HG02970 (cell line): ENCODE measurements at regions not wholly inside any gene's neighbourhood (a gene's known extent, or its start where the extent isn't known, plus 50 kb on each side); places are given as distances from the start of the nearest gene placed in this dataset.

ENCODE experiments used
- ATAC-seq: cut with Tn5 transposase; IDR thresholded peaks from one replicate; pipeline ENCODE4 v1.9.1; 2021; ENCODE audit warnings: mild to moderate bottlenecking, moderate library complexity, moderate number of reproducible peaks; ENCODE audit not compliant: unreplicated experiment, low FRiP score

DNA sequence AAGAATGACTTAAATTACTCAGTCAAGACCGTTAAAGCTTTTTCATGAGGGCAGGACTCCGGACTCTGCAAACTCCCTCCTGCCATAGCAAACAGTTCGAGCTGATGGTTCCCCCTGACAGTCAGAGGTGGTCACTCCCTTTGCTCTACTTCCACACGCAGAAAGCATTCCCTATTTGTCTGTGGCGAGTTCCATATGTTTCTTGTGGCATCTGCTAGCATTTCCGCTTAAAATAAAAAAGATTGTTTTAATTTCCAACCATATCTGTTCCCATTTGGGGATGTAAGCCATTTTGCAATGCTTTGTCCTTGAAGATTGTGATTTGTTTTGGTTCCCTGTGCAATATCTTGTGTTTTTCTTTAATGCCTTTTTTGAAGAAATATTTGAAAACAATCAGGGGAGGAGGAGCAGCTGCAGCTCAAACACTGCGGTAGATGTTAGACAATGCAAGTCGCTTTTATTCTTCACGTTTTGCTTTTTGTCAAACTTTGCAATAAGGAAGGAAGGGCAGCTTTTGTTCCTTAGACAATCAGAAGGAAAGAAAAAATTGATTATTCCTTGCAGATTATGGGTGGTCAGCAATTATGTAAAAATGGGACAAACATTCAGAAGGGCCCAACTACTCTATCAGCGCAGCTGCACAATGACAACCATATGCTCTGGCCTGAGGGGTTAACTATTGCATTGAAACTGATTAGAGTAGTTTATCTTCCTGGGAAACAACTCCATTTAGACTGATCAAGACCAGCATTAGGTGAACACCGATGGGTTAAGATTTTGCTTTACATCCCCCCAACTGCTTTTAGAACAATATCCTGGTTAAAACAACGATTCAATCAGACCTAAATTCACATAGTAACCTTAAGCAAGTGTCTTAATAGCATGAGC, 425.8 kb upstream of the NRP1 start:
- ATAC-seq: no peak

DNA sequence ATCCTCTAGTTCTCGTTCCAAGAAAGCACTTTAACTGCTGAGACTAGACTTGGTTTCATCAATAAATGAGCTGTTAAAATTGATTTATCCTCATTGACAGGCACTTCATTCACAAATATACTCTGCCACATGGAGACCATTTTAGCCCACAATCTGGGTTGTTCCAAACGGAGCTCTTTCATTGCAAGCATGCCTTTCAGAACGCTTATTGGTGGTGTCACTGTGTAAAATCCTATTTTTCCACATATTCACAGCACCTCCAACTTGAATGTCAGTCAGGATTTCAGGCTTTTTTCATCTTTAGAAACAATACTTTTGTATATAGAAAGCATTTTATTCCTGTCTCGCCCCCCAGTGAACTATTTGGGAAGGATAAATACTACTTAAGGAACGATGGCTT, 424.7 kb upstream of the NRP1 start:
- no peak for ATAC-seq

DNA sequence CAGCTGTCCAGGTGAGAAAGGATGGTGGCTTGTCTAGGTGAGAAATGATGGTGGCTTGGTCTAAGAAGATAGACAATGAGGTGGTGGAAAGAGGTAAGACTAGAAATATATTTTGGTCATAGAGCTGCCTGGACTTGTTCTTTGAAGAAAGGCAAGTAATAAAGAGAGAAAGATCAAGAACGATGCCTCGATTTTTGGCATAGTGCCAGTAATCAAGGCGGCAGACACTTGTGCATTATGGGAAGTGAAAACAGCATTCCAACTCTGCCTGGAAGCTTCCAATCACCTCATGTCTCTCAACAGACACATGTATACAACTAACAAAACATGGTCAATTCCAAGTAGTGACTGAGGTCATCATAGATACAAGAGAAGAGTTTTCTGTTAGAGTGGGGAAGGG, 423.8 kb upstream of the NRP1 start:
- no peak for ATAC-seq

DNA sequence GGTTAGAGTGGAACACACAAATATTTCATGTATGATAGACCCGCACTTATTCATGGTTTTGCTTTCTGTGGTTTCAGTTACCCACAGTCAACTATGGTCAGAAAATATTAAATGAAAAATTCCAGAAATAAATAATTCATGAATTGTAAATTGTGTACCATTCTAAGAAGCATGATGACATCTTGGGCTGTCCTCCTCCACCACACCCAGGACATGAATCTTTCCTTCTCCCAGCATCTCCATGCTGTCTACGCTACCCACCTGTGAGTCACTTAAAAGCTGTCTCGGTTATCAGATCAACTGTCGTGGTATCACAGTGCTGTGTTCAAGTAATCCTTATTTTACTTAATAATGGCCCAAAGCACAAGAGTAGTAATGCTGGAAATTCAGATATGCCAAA, 419.6 kb upstream of the NRP1 start:
- no peak for ATAC-seq

DNA sequence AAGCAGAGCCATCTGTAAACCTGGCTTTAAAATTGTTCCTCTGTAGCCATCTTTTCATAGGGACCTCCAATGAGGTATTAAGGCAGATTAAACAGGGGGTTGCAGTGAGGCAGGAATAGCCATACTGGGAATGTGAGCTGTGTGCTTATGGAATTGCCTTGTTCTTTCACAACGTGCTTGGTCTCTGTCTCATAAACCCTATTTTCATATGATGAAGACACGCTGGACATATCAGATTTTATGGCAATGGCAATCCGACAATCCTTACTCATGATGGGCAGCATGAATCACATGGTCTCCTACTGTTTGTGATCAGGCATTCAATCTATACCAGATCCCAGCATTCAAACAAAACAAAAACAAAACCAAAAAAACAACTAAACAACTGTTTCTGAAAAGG, 418.9 kb upstream of the NRP1 start:
- no peak for ATAC-seq

DNA sequence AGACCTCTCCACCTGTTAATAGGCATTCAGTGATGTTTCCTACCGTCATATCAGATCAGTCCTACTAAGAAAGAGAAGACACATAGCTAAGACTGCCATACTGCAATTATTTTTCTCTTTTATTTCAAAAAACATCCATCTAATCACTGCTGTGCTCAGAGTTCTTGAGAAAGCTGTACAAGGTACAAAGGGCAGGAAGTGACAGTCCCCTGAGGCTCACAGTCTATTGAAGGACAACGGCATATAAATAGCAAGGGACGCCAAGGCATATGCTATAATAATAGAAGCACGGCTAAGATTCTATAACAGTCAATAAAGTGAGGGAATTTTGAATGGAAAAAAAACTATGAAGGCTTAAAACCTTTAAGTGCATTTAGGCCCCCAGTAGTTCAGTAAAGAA, 415.3 kb upstream of the NRP1 start:
- ATAC-seq: no peak

DNA sequence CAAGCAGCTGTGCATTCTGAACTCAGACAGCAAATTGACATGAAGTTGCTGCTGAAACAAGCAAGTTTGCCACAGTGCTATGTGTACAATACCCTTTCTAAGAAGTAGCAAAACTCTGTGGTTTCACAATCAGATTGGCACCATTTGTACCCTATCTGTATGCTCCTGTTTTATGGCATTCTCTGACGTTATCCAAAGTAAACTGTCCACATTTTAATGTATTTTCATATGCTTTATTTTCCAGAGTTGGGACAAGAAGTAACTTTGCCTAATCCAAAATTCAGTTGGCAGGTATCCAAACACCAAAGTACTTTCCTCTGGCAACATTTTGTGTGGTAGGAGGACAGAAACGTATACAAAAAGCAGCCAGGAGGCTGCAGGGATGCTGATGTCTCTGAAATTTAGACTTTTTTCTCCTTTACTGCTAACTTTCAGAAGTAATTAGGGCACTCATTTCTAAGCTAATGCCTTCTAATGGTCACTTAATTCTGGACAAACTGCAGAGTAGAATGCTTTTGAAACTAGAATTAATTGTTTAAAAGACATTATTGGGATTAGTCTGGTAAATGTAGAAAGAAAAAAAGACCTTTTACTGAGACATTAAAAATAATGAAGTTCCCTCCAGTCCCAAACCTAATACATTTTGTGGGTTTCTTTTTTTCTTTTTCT, 414.7 kb upstream of the NRP1 start:
- ATAC-seq: no peak

DNA sequence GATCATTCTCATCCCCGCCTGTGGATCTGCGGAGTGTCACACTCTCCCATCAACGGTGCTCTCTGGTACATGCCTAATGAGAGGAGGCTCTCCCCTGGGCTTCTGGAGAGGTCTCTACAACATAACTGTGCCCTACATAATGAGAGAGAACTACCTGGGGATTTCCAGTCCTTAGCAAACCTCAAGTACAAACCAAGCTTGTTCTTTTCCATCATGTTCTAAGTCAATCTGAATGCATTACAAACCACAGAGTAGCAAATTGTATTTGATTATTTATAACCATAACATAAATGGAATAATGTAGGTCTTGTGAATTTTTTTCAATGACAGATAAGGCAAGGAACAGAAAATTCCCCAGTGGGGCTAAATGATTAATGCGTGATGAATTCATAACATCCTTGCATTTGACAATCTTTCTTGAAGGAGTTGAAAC, 412.4 kb upstream of the NRP1 start:
- ATAC-seq: no peak

DNA sequence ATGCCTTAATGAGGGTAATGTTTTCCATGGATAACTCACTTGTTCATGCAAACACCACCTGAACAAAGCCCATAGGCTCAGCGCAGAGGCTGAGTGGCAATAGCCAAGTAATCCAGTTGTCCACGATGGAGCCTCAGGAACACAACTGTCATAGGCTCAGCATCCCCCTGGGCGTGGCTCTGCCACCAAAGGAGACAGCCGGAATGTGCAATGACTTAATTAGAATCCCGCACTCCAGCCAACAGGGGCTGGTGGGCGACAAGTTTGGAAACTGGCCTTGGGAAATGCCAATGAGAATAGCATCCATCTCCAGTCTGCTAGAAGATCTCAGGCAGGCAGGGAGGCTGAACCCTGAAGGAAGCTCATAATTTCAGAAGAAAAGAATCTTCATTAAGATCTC, 411.7 kb upstream of the NRP1 start:
- no peak for ATAC-seq

DNA sequence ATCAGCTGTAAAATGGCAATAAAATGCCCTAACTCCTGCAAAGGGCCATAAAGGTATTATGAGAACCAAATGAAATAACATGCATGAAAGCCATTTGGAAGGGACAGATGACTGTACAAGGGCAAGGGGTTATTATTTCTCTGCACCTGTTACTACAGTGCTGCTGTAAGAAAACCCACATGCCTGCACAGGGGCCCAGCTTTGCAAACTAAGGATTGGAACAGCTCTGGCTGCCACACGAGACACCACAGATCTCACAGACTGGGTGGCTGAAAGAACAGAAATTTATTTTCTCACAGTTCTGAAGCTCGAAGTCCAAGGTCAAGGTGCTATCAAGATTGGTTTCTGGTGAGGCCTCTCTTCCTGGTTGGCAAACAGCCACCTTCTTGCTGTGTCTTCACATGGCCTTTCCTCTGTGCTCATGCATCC, 409.0 kb upstream of the NRP1 start:
- ATAC-seq: no peak

DNA sequence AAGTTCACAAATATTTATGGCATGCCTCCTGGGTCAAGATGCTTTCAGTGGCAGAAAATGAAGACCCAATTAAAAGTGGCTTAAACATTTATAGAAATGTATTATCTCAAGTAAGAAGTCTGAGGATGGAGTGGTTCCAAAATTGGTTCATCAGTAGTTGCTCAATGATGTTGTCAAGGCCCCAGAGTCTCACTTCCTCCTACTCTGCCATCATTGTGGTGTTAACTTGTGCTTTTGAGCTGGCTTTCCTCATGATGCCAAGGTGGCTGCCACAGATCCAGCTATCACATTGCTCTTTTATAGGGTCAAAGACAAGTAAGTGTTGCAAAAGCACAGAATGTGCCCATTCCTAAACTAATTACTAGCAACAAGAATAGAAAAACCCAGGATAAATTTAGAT, 404.6 kb upstream of the NRP1 start:
- ATAC-seq: no peak

DNA sequence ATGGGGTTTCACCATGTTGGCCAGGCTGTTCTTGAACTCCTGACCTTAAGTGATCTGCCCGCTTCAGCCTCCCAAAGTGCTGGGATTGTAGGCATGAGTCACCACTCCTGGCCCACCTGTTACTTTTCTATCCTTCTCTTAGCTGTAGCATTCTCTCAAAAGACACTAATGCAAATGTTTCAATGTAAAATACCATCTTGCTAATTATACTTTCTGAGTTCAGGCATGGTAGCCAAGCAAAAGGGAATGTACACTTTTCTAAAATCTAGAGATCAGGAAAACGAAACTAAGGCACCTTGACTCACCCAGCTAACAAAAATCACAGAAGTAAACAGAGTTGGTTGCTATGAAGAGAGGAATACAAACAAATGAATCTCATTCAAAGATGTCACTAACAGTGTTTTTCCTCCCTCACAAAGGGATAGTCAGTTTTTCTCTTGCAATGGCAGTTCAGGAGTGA, 401.0 kb upstream of the NRP1 start:
- no peak for ATAC-seq

DNA sequence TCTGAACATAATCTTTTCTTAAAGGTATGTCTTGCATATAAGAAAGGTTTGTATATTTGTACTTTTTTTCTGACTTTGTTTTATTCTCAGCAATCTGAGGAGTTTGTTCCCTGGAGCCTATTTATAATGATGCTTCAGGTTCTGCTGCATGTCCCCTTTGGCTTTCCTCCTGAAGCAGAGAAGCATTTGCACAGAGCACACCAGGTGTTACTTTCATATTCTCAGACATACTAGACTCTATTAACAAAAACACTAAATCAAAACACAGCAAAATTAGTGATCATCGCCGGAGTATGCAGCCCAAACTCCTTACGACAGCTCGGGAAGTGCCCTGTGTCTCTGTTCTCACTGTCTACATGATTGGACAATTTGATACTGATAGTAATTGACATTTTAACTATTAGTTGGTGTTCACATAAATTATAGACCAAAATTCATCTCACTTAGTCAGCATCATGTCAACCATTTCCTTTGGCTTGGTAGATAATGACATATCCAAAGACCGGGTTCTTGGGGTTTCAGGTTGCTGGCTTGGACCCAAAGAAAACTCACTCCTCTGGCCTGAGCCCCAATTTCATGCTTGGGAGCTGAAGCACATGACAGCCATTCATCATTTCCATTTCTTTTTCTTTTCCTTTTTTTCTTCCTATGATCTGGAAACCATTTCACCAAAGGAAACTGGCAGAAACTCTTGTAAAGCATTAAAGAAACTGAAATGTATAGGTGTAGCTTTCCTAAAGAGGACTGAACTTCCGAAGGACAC, 400.1 kb upstream of the NRP1 start:
- ATAC-seq: no peak

DNA sequence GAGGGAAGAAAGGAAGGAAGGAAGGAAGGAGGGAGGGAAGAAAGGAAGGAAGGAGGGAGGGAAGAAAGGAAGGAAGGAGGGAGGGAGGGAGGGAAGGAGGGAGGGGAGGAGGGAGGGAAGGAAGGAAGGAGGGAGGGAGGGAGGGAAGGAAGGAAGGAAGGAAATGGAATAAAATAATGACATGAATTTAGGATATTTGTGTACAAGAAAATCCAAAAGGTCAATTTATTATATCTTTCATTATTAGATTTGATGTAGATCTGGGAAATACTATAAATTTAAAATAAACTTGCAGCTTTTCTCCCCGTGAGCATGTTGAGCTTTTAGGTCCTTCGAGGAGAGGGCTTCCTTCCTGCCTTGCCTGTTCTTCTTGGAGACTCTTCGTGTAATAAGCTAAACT, 398.6 kb upstream of the NRP1 start:
- no peak for ATAC-seq

DNA sequence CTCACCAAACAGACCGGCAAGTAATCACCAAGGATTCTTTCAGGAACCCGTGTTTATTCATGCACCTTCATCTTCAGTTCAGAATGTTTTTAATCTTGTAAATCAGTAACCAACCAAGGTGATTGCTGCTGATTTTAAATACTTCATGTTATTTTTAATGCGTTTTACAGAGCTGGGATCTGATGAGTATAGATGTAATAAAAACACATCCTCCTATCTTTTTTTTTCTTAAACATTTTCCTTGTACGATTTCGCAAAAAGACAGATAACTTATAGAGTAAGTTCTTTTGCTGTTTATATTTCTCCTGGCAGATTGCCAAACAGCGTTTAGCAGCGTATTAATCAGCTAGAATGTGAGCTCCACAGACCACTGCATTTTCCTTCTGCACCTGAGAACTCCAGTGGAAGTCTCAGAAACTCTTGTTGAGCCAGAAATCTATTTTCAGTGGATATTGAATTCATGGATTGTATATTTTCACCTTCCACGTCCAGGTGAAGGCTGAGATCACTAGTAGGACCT, 397.8 kb upstream of the NRP1 start:
- ATAC-seq: no peak

DNA sequence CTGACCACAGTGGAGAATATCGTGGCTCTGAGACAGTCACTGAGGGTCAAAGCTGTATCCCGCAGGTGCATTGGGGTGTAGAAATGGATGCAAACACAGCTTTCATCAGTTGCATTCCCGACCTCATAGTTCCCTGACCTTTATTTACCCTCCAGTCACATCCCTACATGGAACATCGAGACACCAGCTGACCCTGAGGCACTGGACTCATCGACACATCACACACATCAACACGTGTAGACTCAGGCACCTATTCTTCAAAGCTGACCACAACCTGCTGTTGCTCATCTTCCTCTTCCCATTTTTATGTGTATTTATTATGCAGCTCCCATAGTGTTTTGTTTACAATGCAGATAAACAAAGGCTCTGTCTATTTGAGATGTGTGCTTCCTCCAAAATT, 396.9 kb upstream of the NRP1 start:
- no peak for ATAC-seq

DNA sequence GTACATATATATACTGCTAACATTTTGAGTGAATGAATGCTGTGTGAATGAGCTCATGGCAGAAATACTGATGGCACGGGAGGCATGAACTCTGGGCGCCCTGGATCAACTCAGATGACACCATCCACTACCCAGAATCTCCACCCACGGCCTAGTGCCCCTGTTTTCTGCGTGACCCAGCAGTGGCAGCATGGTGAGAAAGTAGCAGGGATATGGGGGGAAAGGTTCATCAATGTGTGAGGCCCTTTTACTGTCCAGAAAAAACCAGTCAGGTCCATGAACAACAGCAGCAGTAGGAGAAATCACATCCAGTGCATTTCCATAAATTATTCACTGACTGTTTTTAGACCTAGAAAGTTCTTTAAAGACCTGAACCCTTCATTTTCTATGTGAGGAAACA, 391.0 kb upstream of the NRP1 start:
- no peak for ATAC-seq

DNA sequence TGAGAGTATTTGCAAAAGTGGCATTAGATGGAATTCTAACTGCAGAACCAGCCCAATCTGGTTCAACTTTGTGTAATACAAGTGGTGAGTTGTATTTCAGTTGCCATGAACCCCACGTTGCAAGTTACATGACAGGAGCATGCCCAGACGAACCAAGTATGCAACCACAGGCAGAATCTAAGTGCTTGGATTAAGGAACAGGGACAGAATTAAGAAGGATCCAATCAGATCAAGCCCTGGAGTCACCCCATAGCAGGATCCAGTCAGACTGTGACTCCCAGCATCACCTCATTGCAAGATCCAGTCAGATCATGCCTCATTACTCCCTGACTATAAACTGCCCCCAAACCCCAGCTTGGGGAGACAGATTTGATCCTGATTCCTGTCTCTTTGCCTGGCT, 388.7 kb upstream of the NRP1 start:
- no peak for ATAC-seq

DNA sequence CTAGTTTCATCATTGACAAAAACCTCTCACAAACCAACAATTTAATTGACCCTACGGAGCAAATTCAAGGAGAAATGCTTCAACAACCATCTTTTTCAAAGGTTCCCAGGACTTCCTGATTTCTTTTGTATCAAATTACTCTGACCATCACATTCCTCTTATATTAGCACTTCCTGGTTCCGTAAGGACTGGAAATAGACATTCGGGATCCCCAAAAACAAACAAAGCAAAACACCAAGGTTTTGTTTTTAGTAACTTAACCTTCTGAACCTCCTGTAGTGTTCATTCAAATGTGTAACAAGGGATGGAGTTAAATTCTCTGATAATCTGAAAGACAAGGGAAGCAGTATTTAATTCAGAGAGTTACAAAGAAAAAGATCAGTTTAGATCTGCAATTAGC, 387.6 kb upstream of the NRP1 start:
- ATAC-seq: no peak

DNA sequence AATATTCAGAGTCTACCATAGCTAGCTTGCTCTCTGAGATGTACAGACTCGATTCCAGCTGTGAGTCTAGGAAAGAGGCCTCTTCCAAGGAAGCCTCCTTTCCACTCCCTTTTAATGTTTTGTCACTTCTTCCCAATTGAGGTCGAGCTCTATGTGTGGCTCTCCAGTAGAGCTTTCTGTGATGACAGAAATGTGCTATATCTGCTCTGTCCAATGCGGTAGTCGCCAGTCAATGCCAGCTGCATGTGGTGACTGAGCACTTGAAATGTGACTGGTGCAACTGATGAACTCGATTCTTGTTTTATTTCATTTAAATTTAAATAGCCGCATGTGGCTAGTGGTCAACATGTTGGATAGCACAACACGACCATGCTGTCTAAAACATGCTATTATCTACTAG, 387.0 kb upstream of the NRP1 start:
- ATAC-seq: no peak

DNA sequence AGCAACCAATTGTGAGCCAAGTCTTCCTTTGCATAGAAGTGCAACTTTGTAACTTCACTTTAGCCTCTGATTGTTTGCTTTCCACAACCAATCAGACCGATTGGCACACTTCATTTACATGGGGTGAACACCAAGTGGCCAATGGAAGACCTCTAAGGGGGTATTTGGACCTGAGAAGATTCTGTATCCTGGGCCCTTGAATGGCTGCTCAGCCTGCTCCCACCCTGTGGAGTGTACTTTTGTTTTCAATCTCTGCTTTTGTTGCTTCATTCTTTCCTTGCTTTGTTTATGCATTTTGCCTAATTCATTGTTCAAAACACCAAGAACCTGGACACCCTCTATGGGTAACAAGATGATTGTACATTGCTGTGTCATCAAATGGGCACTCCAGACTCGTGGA, 385.7 kb upstream of the NRP1 start:
- ATAC-seq: no peak
